ENCODE measurements at regions not wholly inside any gene's neighbourhood (a gene's known extent, or its start where the extent isn't known, plus 50 kb on each side); places are given as distances from the start of the nearest gene placed in this dataset.
A peak's percentile ranks its signal among the peaks of the same experiment; 100 is the strongest.

GRCh38 chrX:113580486-113580885 is 739.9 kb upstream of the AMOT start:
- Histone ChIP-seq H3K4me3 (no peak overlapping the region), H3K27ac (no peak overlapping the region), H3K4me1 (replicated peaks in 1 of 2) (no peaks in the 10 kb centered on the region)
- in situ Hi-C loops (cut with MboI; ENCODE audit: low pct_unique_long_range_greater_than_20kb in 2 of 9, low sequenced_read_pairs in 9 of 9, unreplicated experiment in 9 of 9), result no loop called here
- ATAC-seq (replicated peaks in 6 of 8), result no peak
- 58 to 100% (median 92%) methylated on average over 2 of the region's 2 CpGs; no CpG with 5 or more reads in 3 of the 10 experiments for WGBS, 10 experiments

DNA sequence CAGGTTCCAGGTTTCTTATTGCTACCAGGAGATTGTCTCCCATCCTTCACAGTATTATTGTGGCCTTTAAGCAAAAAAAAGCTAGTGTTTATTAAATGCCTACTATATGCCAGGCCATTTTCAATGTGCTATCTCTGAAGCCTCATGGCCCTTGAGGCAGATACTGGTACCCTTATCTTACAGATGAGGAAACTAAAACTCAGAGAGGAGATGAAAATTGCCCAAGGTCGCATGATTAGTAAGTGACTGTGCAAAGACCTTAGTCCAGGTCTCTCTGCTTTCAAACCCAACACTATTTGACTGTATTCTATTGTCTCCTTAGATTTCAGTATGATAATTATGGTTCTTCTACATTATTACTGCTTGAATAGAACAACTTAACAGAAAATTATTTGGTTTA is 717.9 kb upstream of the AMOT start:
- 60 to 100% (median 85%) methylated on average over 1 of the region's 1 CpG; no CpG with 5 or more reads in 6 of the 10 experiments for WGBS, 10 experiments
- in situ Hi-C loops (cut with MboI; ENCODE audit: low pct_unique_long_range_greater_than_20kb in 2 of 9, low sequenced_read_pairs in 9 of 9, unreplicated experiment in 9 of 9), result no loop called here
- Histone ChIP-seq H3K4me3 (no peak overlapping the region), H3K4me1 (replicated peaks in 1 of 2) (no peaks in the 10 kb centered on the region), H3K27ac (no peak overlapping the region)
- ATAC-seq (replicated peaks in 6 of 8), result no peak

DNA sequence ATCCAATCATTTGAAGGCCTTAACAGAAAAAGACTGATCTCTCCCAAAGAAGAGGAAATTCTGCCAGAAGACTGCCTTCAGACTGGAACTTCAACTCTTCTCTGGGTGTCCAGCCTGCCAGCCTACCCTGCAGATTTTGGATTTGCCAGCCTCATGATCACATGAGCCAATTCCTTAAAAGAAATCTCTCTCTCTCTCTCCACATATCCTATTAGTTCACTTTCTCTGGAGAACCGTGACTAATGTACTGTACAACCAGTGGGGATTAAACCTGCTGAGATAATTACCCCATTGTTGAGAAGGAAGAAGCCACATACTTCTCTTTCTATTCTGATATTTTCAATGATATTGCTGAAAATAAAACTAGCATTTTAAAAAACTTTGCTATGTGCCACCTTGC is 711.3 kb upstream of the AMOT start:
- H3K4me3 ChIP-seq, result no peak overlapping the region
- no peak for ATAC-seq (replicated peaks in 6 of 8)
- in situ Hi-C loops (cut with MboI; ENCODE audit: low pct_unique_long_range_greater_than_20kb in 2 of 9, low sequenced_read_pairs in 9 of 9, unreplicated experiment in 9 of 9), result no loop called here
- no peaks in the 10 kb centered on the region for H3K4me1 ChIP-seq (replicated peaks in 1 of 2)
- 0 to 92% (median 33%) methylated on average over 1 of the region's 1 CpG; no CpG with 5 or more reads in 7 of the 10 experiments for WGBS, 10 experiments
- H3K27ac ChIP-seq, result no peak overlapping the region

DNA sequence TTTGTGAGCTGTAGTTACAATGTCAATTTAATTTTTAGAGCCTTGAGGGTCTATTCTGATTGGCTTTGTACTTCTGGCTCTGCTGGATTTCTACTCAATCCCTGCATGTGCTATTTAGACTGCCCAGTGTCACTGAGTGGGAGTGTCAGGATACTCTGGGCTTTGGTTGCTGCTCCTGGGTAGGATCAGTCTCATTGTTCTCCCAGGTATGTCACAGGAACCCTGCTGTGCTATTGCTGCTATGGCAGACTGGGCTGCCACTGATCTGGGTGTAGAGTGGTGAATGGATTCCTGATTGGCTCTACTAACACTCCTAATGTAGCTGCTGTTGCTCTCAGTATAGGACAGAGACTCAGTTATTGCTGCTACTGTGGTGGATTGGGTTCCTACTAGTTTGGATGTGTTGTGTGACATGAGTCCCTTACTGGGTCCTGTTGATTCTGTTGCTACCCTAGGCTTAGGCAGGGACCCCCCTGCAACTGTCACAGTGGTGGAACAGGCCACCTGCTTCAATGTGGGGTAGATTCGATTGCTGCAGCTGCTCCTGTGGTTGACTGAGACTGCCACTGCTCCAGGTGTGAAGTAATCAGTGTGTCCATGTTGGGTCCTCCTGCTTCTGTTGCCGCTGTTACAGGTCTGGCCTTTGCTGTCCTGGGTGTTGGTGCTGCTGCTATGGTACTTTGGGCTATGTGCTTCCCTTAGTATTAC is 707.8 kb upstream of the AMOT start:
- in situ Hi-C loops (cut with MboI; ENCODE audit: low pct_unique_long_range_greater_than_20kb in 2 of 9, low sequenced_read_pairs in 9 of 9, unreplicated experiment in 9 of 9), result no loop called here
- no peak overlapping the region for H3K27ac ChIP-seq
- no peak for ATAC-seq (replicated peaks in 6 of 8)
- 100% methylated on average over 1 of the region's 2 CpGs; no CpG with 5 or more reads in 9 of the 10 experiments for WGBS, 10 experiments
- no peaks in the 10 kb centered on the region for H3K4me1 ChIP-seq (replicated peaks in 1 of 2)
- no peak overlapping the region for H3K4me3 ChIP-seq

- in situ Hi-C loops (cut with MboI; ENCODE audit: low pct_unique_long_range_greater_than_20kb in 2 of 9, low sequenced_read_pairs in 9 of 9, unreplicated experiment in 9 of 9), result no loop called here
- WGBS, 10 experiments, result 100% methylated on average over 1 of the region's 1 CpG; no CpG with 5 or more reads in 9 of the 10 experiments
- Histone ChIP-seq H3K4me3 (no peak overlapping the region), H3K4me1 (replicated peaks in 1 of 2) (no peaks in the 10 kb centered on the region), H3K27ac (no peak overlapping the region)
- ATAC-seq (replicated peaks in 6 of 8), result no peak
These were observed 704.4 kb upstream of the AMOT start for GRCh38 chrX:113545040-113545439.

GRCh38 chrX:113539599-113540356 is 699.1 kb upstream of the AMOT start:
- no peak overlapping the region for H3K27ac ChIP-seq
- WGBS, 10 experiments, result 17 to 100% (median 83%) methylated on average over 1 to 2 of the region's 2 CpGs; no CpG with 5 or more reads in 3 of the 10 experiments
- no peak overlapping the region for H3K4me3 ChIP-seq
- no peaks in the 10 kb centered on the region for H3K4me1 ChIP-seq (replicated peaks in 1 of 2)
- in situ Hi-C loops (cut with MboI; ENCODE audit: low pct_unique_long_range_greater_than_20kb in 2 of 9, low sequenced_read_pairs in 9 of 9, unreplicated experiment in 9 of 9), result no loop called here
- no peak for ATAC-seq (replicated peaks in 6 of 8)

DNA sequence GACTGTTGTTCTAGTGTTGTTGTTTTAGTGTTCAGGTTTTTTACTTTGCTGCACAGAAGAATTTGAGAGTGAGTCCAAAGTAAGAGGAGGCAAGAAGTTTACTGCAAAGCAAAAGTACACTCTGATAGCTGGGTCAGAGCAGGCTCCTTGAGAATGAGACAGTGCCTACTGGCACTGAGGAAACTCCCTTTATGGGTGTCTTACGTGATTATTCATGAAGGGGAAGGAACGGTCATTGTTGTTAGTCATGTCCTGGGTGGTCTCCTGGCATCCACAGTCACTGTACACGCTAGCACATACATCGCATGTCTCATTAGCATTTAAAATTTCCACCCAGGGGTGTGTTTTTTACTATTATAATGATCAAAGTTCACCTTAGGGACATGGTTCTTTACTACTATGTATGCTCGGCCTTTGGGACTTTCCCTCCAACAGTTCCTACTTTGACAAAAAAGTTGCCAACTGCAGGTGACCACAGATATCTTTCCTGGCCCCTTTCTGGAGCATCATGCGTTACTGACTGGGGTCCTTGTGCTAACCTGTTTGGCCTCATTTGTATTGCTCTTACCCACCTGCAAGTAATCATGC is 688.9 kb upstream of the AMOT start:
- peak in 3 of 8 experiments; percentile 75 to 100 (median 95) for ATAC-seq (replicated peaks in 6 of 8)
- 0 to 100% (median 84%) methylated on average over 1 to 5 of the region's 6 CpGs; no CpG with 5 or more reads in 4 of the 10 experiments for WGBS, 10 experiments
- no peak overlapping the region for H3K27ac ChIP-seq
- H3K4me3 ChIP-seq, result no peak overlapping the region
- in situ Hi-C loops (cut with MboI; ENCODE audit: low pct_unique_long_range_greater_than_20kb in 2 of 9, low sequenced_read_pairs in 9 of 9, unreplicated experiment in 9 of 9), result no loop called here
- no peaks in the 10 kb centered on the region for H3K4me1 ChIP-seq (replicated peaks in 1 of 2)

DNA sequence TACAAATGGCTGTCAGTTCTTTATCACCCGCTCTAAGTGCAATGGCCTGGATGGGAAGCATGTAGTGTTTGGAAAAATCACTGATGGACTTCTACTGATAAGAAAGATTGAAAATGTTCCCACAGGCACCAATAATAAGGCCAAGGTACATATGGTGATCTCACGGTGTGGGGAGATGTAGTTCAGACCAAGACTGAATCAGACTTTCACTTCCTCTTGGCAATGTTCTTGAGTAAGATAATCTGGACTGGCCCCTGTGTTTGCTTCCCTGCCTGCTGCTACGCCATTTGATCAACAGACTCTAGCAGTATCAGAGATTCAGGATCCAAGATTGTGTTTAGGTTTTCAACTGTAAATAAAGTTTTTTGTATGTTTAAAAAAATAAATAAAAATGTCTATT is 682.2 kb upstream of the AMOT start:
- in situ Hi-C loops (cut with MboI; ENCODE audit: low pct_unique_long_range_greater_than_20kb in 2 of 9, low sequenced_read_pairs in 9 of 9, unreplicated experiment in 9 of 9), result no loop called here
- no peak for ATAC-seq (replicated peaks in 6 of 8)
- Histone ChIP-seq H3K4me3 (no peak overlapping the region), H3K27ac (no peak overlapping the region), H3K4me1 (replicated peaks in 1 of 2) (no peaks in the 10 kb centered on the region)
- WGBS, 10 experiments, result 14 to 100% (median 63%) methylated on average over 1 to 3 of the region's 3 CpGs; no CpG with 5 or more reads in 6 of the 10 experiments

- no peak overlapping the region for H3K27ac ChIP-seq
- no peak overlapping the region for H3K4me3 ChIP-seq
- peak in 1 of 8 experiments; percentile 65 for ATAC-seq (replicated peaks in 6 of 8)
- in situ Hi-C loops (cut with MboI; ENCODE audit: low pct_unique_long_range_greater_than_20kb in 2 of 9, low sequenced_read_pairs in 9 of 9, unreplicated experiment in 9 of 9), result no loop called here
- 0 to 90% (median 41%) methylated on average over 1 to 2 of the region's 2 CpGs; no CpG with 5 or more reads in 6 of the 10 experiments for WGBS, 10 experiments
- no peaks in the 10 kb centered on the region for H3K4me1 ChIP-seq (replicated peaks in 1 of 2)
These were observed 674.3 kb upstream of the AMOT start for GRCh38 chrX:113514906-113515305.

DNA sequence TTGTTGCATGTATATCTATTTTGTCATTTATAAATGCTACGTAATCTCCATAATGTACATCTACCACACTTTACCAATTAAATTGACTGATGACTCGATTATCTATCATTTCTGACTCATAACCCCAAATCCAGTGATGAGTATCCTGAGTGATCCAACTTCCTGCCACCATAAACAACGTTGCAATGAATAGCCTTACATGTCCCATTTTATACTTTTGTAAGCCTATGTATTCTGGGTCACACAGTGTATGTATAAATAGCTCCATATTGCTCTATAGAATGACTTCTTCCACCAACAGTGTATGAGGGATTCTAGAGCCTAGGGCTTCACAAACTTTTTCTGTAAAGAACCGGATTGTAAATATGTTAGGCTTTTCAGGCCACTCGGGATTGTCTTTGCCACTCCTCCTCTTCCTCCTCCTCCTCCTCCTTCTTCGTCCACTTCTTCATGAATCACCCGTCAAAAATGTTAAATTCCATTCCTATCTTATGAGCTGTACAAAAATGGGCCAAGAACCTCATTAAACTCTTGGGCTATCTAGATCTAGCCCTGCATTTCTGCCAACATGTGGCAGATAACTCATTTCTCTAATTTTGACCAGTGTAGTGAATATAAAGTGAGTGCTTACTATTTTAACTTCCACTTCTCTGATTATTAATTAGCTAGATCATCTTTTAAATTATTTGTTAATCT is 672.2 kb upstream of the AMOT start:
- peak in 2 of 8 experiments; percentile 62 to 72 for ATAC-seq (replicated peaks in 6 of 8)
- Histone ChIP-seq H3K4me1 (replicated peaks in 1 of 2) (no peaks in the 10 kb centered on the region), H3K4me3 (no peak overlapping the region), H3K27ac (no peak overlapping the region)
- 0 to 100% (median 54%) methylated on average over 1 to 7 of the region's 7 CpGs; no CpG with 5 or more reads in 4 of the 10 experiments for WGBS, 10 experiments
- in situ Hi-C loops (cut with MboI; ENCODE audit: low pct_unique_long_range_greater_than_20kb in 2 of 9, low sequenced_read_pairs in 9 of 9, unreplicated experiment in 9 of 9), result no loop called here

DNA sequence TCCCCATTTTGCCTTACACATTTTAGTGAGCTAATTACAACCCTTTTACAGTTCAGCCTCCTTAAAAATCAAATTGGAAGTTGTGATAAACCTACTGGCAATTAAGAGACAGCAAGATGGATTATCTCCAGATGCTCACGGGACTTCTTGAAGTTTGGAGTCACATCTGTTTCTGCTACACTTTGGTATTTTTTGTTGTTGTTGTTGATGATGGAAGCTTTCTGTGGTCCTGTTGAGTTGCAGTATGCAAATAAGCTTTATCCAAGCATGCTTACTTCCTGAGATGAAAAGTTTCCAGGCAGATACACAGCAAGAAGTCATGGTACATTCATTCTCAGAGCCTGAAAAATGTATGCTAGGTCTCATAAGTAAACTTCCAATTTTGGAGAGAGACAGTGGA is 670.0 kb upstream of the AMOT start:
- Histone ChIP-seq H3K27ac (no peak overlapping the region), H3K4me3 (no peak overlapping the region), H3K4me1 (replicated peaks in 1 of 2) (no peaks in the 10 kb centered on the region)
- in situ Hi-C loops (cut with MboI; ENCODE audit: low pct_unique_long_range_greater_than_20kb in 2 of 9, low sequenced_read_pairs in 9 of 9, unreplicated experiment in 9 of 9), result no loop called here
- WGBS, 10 experiments, result 20 to 100% methylated on average over 1 of the region's 1 CpG; no CpG with 5 or more reads in 8 of the 10 experiments
- no peak for ATAC-seq (replicated peaks in 6 of 8)

DNA sequence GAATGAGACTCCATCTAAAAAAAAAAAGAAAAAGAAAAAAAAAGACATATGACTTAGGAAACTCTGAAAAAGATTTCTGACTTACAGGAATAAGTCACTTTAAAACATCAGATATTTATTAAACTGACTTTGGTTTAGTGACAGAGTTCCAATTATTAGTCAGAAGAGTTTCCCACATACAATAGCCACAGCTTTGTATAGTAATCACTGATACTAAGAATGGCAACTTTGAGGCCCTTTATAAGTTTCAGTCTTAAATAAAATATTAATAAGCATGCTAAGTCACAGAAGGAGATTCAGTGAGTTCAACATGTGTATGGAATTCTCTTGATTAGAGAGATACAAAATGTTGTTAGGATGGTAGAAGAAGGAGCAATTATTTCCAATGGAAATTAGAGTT is 652.3 kb upstream of the AMOT start:
- H3K4me1 ChIP-seq (replicated peaks in 1 of 2), result no peaks in the 10 kb centered on the region

DNA sequence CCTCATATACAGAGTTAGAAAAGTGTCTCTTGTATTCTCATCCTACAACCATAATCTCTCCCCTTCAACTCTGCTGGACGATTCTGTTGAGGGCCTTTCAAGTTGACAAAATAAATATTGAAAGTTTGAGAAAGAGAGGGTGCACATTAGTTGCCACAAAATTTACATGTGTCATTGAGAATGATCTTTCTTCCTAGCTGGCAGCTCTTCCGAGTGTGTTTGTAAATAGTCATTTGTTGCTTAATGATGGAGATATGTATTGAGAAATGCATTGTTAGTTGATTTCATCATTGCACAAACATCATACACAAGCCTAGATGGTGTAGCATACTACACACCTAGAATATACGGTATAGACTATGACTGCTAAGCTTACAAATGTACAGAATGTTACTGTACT is 632.8 kb upstream of the AMOT start:
- WGBS, 10 experiments, result 0 to 90% (median 54%) methylated on average over 1 to 3 of the region's 3 CpGs; no CpG with 5 or more reads in 4 of the 10 experiments
- no peak overlapping the region for H3K4me3 ChIP-seq
- ATAC-seq (replicated peaks in 6 of 8), result no peak

More for the DNA sequence above, 652.3 kb upstream of the AMOT start:
- Histone ChIP-seq H3K27ac (no peak overlapping the region), H3K4me3 (no peak overlapping the region)
- no peak for ATAC-seq (replicated peaks in 6 of 8)
- in situ Hi-C loops (cut with MboI; ENCODE audit: low pct_unique_long_range_greater_than_20kb in 2 of 9, low sequenced_read_pairs in 9 of 9, unreplicated experiment in 9 of 9), result no loop called here

More for the DNA sequence above, 632.8 kb upstream of the AMOT start:
- H3K27ac ChIP-seq, result no peak overlapping the region
- peaks cover 0 to 7% of the 10 kb centered on the region in 2 donors for H3K4me1 ChIP-seq (replicated peaks in 1 of 2)
- in situ Hi-C loops (cut with MboI; ENCODE audit: low pct_unique_long_range_greater_than_20kb in 2 of 9, low sequenced_read_pairs in 9 of 9, unreplicated experiment in 9 of 9), result no loop called here

Data from motor neuron (in vitro differentiated cells).